ENCODE measurements at regions not wholly inside any gene's neighbourhood (a gene's known extent, or its start where the extent isn't known, plus 50 kb on each side); places are given as distances from the start of the nearest gene placed in this dataset.

DNA sequence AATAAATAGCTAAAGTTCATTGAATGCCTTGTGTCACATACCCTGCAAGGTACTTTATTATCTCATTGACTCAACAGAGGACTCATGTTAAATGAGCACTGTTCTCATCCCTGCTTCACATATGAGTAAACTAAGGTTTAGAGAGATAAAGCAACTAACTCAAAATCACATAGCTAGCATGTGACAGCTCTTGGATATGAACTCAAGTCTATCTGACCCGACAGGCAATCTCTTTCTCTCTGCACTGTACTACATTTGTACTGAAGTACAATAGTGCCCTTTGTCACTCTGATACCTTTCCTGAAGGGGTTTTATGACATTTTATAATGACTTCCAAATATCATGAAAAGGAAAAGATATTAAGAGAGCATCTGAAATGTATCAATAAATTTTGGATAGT is 297.5 kb upstream of the UBE2E3 start:
- TF ChIP-seq, protein P1, sequence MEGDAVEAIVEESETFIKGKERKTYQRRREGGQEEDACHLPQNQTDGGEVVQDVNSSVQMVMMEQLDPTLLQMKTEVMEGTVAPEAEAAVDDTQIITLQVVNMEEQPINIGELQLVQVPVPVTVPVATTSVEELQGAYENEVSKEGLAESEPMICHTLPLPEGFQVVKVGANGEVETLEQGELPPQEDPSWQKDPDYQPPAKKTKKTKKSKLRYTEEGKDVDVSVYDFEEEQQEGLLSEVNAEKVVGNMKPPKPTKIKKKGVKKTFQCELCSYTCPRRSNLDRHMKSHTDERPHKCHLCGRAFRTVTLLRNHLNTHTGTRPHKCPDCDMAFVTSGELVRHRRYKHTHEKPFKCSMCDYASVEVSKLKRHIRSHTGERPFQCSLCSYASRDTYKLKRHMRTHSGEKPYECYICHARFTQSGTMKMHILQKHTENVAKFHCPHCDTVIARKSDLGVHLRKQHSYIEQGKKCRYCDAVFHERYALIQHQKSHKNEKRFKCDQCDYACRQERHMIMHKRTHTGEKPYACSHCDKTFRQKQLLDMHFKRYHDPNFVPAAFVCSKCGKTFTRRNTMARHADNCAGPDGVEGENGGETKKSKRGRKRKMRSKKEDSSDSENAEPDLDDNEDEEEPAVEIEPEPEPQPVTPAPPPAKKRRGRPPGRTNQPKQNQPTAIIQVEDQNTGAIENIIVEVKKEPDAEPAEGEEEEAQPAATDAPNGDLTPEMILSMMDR (IDR thresholded peaks at IDR 0.05): no peak
- no peak for TF ChIP-seq POLR2A (IDR thresholded peaks at IDR 0.05)
